WTC11 (cell line): ENCODE measurements at regions not wholly inside any gene's neighbourhood (a gene's known extent, or its start where the extent isn't known, plus 50 kb on each side); places are given as distances from the start of the nearest gene placed in this dataset.

Source experiments
- CTCF ChIP-seq: fragments of 200-600 bp; IDR thresholded peaks from 2 replicates; pipeline ENCODE4 v1.8.0; 2022; ENCODE audit warnings: antibody characterized with exemption
- E2F4 ChIP-seq: sonication (generic); formaldehyde crosslinking; IDR thresholded peaks from 2 replicates; pipeline ENCODE4 v1.8.1; 2022; ENCODE audit warnings: low read depth, mild to moderate bottlenecking, moderate library complexity, missing genetic modification reagents, borderline replicate concordance
- JAZF1 ChIP-seq: fragments of 250-450 bp; sonication (Bioruptor Pico); IDR thresholded peaks from 2 replicates; pipeline ENCODE4 v1.9.0; 2021; ENCODE audit warnings: moderate library complexity, mild to moderate bottlenecking, inconsistent platforms
- MAX ChIP-seq: sonication (generic); formaldehyde crosslinking; IDR thresholded peaks from 2 replicates; pipeline ENCODE4 v1.8.0; 2022; ENCODE audit warnings: mild to moderate bottlenecking, missing genetic modification reagents
- NR3C1 ChIP-seq: sonication (generic); formaldehyde crosslinking; conservative IDR thresholded peaks from 2 replicates; pipeline ENCODE4 v1.8.1; 2023; ENCODE audit warnings: low read depth, mild to moderate bottlenecking, missing genetic modification reagents
- TP53 ChIP-seq: sonication (generic); formaldehyde crosslinking; IDR thresholded peaks from 2 replicates; pipeline ENCODE4 v1.8.1; 2023; ENCODE audit warnings: mild to moderate bottlenecking, missing genetic modification reagents
- TF ChIP-seq, protein P1 (sequence below): sonication (generic); formaldehyde crosslinking; IDR thresholded peaks from 2 replicates; pipeline ENCODE4 v1.8.0; 2023; ENCODE audit warnings: missing genetic modification reagents

DNA sequence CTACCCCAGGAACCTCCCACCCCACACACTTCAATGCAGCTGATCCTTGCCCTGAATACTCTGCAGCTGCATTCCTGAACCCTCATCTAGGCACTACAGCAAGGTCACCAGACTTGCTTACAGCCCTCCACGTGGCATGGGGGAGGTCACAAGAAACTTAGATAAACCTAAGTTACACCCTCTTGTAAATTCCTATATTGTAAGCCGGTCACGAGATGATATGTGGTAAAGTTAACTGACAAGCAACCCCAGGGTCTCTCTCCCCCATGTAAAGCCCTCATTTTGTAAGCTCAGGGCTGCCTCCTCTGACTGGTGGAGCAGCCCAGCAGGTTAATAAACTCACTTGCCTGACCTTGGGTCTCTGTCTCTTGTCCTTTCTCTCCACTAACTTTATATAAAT lies 570.7 kb downstream of the PCDH7 start:
- TF ChIP-seq, protein P1, sequence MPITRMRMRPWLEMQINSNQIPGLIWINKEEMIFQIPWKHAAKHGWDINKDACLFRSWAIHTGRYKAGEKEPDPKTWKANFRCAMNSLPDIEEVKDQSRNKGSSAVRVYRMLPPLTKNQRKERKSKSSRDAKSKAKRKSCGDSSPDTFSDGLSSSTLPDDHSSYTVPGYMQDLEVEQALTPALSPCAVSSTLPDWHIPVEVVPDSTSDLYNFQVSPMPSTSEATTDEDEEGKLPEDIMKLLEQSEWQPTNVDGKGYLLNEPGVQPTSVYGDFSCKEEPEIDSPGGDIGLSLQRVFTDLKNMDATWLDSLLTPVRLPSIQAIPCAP (CRISPR knock-in tag), result no peak
- no peak for TF ChIP-seq CTCF
- TF ChIP-seq JAZF1, result no peak
- TF ChIP-seq MAX, result no peak; the same call in 1 of the 2 replicates
- no peak for TF ChIP-seq TP53 (CRISPR knock-in tag)
- no peak for TF ChIP-seq NR3C1
- TF ChIP-seq E2F4 (CRISPR knock-in tag), result no peak
